ENCODE measurements at regions not wholly inside any gene's neighbourhood (a gene's known extent, or its start where the extent isn't known, plus 50 kb on each side); places are given as distances from the start of the nearest gene placed in this dataset.

- Mint-ChIP-seq H3K9me3 (peaks cover 5% of the 10 kb centered on the region), H3K4me3 (no peak overlapping the region), H3K27me3 (no peaks in the 10 kb centered on the region), H3K27ac (no peak overlapping the region), H3K4me1 (ENCODE audit: low read depth) (no peaks in the 10 kb centered on the region), H3K36me3 (ENCODE audit: low read depth) (no peaks in the 10 kb centered on the region)
- no peaks in the 10 kb centered on the region for H3K27me3 ChIP-seq (ENCODE audit: control insufficient read depth in 1 of 2, insufficient read depth in 2 of 2, low read length in 2 of 2)
- DNase-seq, result no peak
- no peak for ATAC-seq (ENCODE audit: poor library complexity)
- POLR2A ChIA-PET, result no interaction called here
- H3K36me3 ChIP-seq (ENCODE audit: insufficient read depth, low read length), result no peaks in the 10 kb centered on the region
- no peaks in the 10 kb centered on the region for H3K9me3 ChIP-seq (ENCODE audit: control insufficient read depth in 1 of 2, insufficient read depth in 1 of 2, low read length in 2 of 2)
- no peak overlapping the region for H3K4me3 ChIP-seq (ENCODE audit: low read length)
- H3K4me1 ChIP-seq (ENCODE audit: insufficient read depth, low read length), result no peaks in the 10 kb centered on the region
- no peak for TF ChIP-seq CTCF (IDR thresholded peaks at IDR 0.05)
- intact Hi-C loops (cut with DNase I, micrococcal nuclease), result no loop called here
- CTCF ChIA-PET, result no interaction called here
- H3K27ac ChIP-seq (ENCODE audit: low read depth in 1 of 2, low read length in 2 of 2), result no peak overlapping the region
Observed at GRCh38 chr14:87443039-87443438, 549.9 kb downstream of the GALC start.

- H3K36me3 Mint-ChIP-seq (ENCODE audit: low read depth), result no peaks in the 10 kb centered on the region
- no peaks in the 10 kb centered on the region for H3K36me3 ChIP-seq (ENCODE audit: insufficient read depth, low read length)
- H3K9me3 ChIP-seq (ENCODE audit: control insufficient read depth in 1 of 2, insufficient read depth in 1 of 2, low read length in 2 of 2), result no peaks in the 10 kb centered on the region
- H3K27ac Mint-ChIP-seq, result no peak overlapping the region
- H3K4me1 ChIP-seq (ENCODE audit: insufficient read depth, low read length), result no peaks in the 10 kb centered on the region
- no peaks in the 10 kb centered on the region for H3K4me1 Mint-ChIP-seq (ENCODE audit: low read depth)
- CTCF ChIA-PET, result no interaction called here
- H3K27me3 Mint-ChIP-seq, result no peaks in the 10 kb centered on the region
- H3K27me3 ChIP-seq (ENCODE audit: control insufficient read depth in 1 of 2, insufficient read depth in 2 of 2, low read length in 2 of 2), result no peaks in the 10 kb centered on the region
- TF ChIP-seq CTCF (IDR thresholded peaks at IDR 0.05), result no peak
- H3K9me3 Mint-ChIP-seq, result peaks cover 4% of the 10 kb centered on the region
- POLR2A ChIA-PET, result no interaction called here
- DNase-seq (no peak), ATAC-seq (ENCODE audit: poor library complexity) (no peak)
- no peak overlapping the region for H3K4me3 ChIP-seq (ENCODE audit: low read length)
- no peak overlapping the region for H3K27ac ChIP-seq (ENCODE audit: low read depth in 1 of 2, low read length in 2 of 2)
- H3K4me3 Mint-ChIP-seq, result no peak overlapping the region
- intact Hi-C loops (cut with DNase I, micrococcal nuclease), result no loop called here
Observed at GRCh38 chr14:87437158-87437557, 555.8 kb downstream of the GALC start.

GRCh38 chr14:87434680-87435079 is 558.3 kb downstream of the GALC start:
- Mint-ChIP-seq H3K4me3 (no peak overlapping the region), H3K4me1 (ENCODE audit: low read depth) (no peaks in the 10 kb centered on the region), H3K27ac (no peak overlapping the region), H3K36me3 (ENCODE audit: low read depth) (no peaks in the 10 kb centered on the region), H3K9me3 (peaks cover 4% of the 10 kb centered on the region), H3K27me3 (no peaks in the 10 kb centered on the region)
- intact Hi-C loops (cut with DNase I, micrococcal nuclease), result no loop called here
- no peaks in the 10 kb centered on the region for H3K4me1 ChIP-seq (ENCODE audit: insufficient read depth, low read length)
- DNase-seq (no peak), ATAC-seq (ENCODE audit: poor library complexity) (no peak)
- no peaks in the 10 kb centered on the region for H3K36me3 ChIP-seq (ENCODE audit: insufficient read depth, low read length)
- POLR2A ChIA-PET, result no interaction called here
- CTCF ChIA-PET, result no interaction called here
- TF ChIP-seq CTCF (IDR thresholded peaks at IDR 0.05), result no peak
- H3K9me3 ChIP-seq (ENCODE audit: control insufficient read depth in 1 of 2, insufficient read depth in 1 of 2, low read length in 2 of 2), result no peaks in the 10 kb centered on the region
- no peak overlapping the region for H3K27ac ChIP-seq (ENCODE audit: low read depth in 1 of 2, low read length in 2 of 2)
- no peak overlapping the region for H3K4me3 ChIP-seq (ENCODE audit: low read length)
- H3K27me3 ChIP-seq (ENCODE audit: control insufficient read depth in 1 of 2, insufficient read depth in 2 of 2, low read length in 2 of 2), result no peaks in the 10 kb centered on the region
